Uterus (tissue), 3 donors: ENCODE measurements at regions not wholly inside any gene's neighbourhood (a gene's known extent, or its start where the extent isn't known, plus 50 kb on each side); places are given as distances from the start of the nearest gene placed in this dataset.

Experiments
- DNase-seq, 2 donors: peaks; one replicate each; pipeline ENCODE4 v3.0.0-alpha.2; 2019 to 2020
- H3K27ac ChIP-seq, 2 donors: fragments of 200-600 bp; sonication (generic); 1 replicate in 1 of 2; 2 replicates in 1 of 2; pipeline ENCODE4 v1.5.1; 2016 to 2018
- H3K27me3 ChIP-seq, 2 donors: fragments of 200-600 bp; sonication (generic); one replicate each; pipeline ENCODE4 v1.5.1; 2018 to 2019; ENCODE audit warnings: control low read depth in 1 of 2
- H3K36me3 ChIP-seq, 2 donors: fragments of 200-600 bp; sonication (generic); one replicate each; pipeline ENCODE4 v1.5.1; 2019; ENCODE audit warnings: control low read depth in 1 of 2
- H3K4me1 ChIP-seq, 2 donors: fragments of 200-600 bp; sonication (generic); one replicate each; pipeline ENCODE4 v1.5.1; 2018 to 2019; ENCODE audit warnings: control low read depth in 1 of 2
- H3K4me3 ChIP-seq, 2 donors: fragments of 200-600 bp; sonication (generic); 1 replicate in 1 of 2; 2 replicates in 1 of 2; pipeline ENCODE4 v1.5.1; 2018 to 2019; ENCODE audit warnings: mild to moderate bottlenecking in 1 of 2
- H3K9me3 ChIP-seq, 2 donors: fragments of 200-600 bp; sonication (generic); one replicate each; pipeline ENCODE4 v1.5.1; 2019; ENCODE audit warnings: control low read depth in 1 of 2
- POLR2A ChIP-seq, 2 donors: fragments of 450-650 bp; IDR thresholded peaks; one replicate each; pipeline ENCODE4 v1.6.1; 2016; ENCODE audit warnings: antibody characterized with exemption in 2 of 2, mild to moderate bottlenecking in 1 of 2, moderate library complexity in 1 of 2
- intact Hi-C: fragments of 100-400 bp; cut with DNase I; formaldehyde crosslinking; loops from one replicate; pipeline ENCODE4 v1.15.1; 2023; ENCODE audit warnings: low total_unique reads
- TF ChIP-seq, protein P1 (sequence below), 4 experiments: fragments of 200-600 bp in 2 of 4; fragments of 450-650 bp in 2 of 4; sonication (generic) in 2 of 4; IDR thresholded peaks; one replicate each; pipeline ENCODE4 v1.5.1; 2016 to 2019; ENCODE audit warnings: antibody characterized with exemption in 4 of 4, mild to moderate bottlenecking in 2 of 4, moderate library complexity in 1 of 4
- donor health status: DM: yes; HTN: yes; CAD: no.

GRCh38 chr3:193780397-193780796, 187.4 kb downstream of the OPA1 start:
- Histone ChIP-seq H3K4me1 (peaks cover 0 to 5% of the 10 kb centered on the region in 2 donors), H3K4me3 (no peak overlapping the region), H3K36me3 (no peaks in the 10 kb centered on the region), H3K9me3 (no peaks in the 10 kb centered on the region), H3K27me3 (no peaks in the 10 kb centered on the region), H3K27ac (peak overlapping the region in 1 of 2 donors; percentile 66)
- TF ChIP-seq POLR2A (IDR thresholded peaks at IDR 0.05) = no peak
- TF ChIP-seq, protein P1, sequence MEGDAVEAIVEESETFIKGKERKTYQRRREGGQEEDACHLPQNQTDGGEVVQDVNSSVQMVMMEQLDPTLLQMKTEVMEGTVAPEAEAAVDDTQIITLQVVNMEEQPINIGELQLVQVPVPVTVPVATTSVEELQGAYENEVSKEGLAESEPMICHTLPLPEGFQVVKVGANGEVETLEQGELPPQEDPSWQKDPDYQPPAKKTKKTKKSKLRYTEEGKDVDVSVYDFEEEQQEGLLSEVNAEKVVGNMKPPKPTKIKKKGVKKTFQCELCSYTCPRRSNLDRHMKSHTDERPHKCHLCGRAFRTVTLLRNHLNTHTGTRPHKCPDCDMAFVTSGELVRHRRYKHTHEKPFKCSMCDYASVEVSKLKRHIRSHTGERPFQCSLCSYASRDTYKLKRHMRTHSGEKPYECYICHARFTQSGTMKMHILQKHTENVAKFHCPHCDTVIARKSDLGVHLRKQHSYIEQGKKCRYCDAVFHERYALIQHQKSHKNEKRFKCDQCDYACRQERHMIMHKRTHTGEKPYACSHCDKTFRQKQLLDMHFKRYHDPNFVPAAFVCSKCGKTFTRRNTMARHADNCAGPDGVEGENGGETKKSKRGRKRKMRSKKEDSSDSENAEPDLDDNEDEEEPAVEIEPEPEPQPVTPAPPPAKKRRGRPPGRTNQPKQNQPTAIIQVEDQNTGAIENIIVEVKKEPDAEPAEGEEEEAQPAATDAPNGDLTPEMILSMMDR (IDR thresholded peaks at IDR 0.05) = no peak
- no peak for DNase-seq
- intact Hi-C loops = loop anchor here (2.0 to 10.0 kb wide), 2 partner anchors 354 to 532 kb away; partner anchors contain the start of gene HES1

GRCh38 chr3:193780810-193781478, 187.9 kb downstream of the OPA1 start:
- Histone ChIP-seq H3K27me3 (no peaks in the 10 kb centered on the region), H3K9me3 (no peaks in the 10 kb centered on the region), H3K4me3 (no peak overlapping the region), H3K27ac (peak overlapping the region in 1 of 2 donors; percentile 66), H3K36me3 (no peaks in the 10 kb centered on the region), H3K4me1 (peaks cover 0 to 5% of the 10 kb centered on the region in 2 donors)
- intact Hi-C loops = loop anchor here (2.0 to 10.0 kb wide), 2 partner anchors 354 to 532 kb away; partner anchors contain the start of gene HES1
- TF ChIP-seq, protein P1 (IDR thresholded peaks at IDR 0.05) = peak; percentile 70 to 87 (median 85)
- TF ChIP-seq POLR2A (IDR thresholded peaks at IDR 0.05) = peak in 1 of 2 donors; percentile 10
- DNase-seq = peak; percentile 90 to 92

- H3K4me3 ChIP-seq = no peak overlapping the region
- no peak overlapping the region for H3K27ac ChIP-seq
- H3K27me3 ChIP-seq = no peaks in the 10 kb centered on the region
- TF ChIP-seq, protein P1 (IDR thresholded peaks at IDR 0.05) = no peak
- no peak for TF ChIP-seq POLR2A (IDR thresholded peaks at IDR 0.05)
- no peak for DNase-seq
- no peaks in the 10 kb centered on the region for H3K9me3 ChIP-seq
- intact Hi-C loops = loop anchor here (10.0 kb wide), 1 partner anchor 353 kb away; the partner anchor contains the start of gene HES1
- H3K36me3 ChIP-seq = no peaks in the 10 kb centered on the region
- peaks cover 0 to 5% of the 10 kb centered on the region in 2 donors for H3K4me1 ChIP-seq
These were observed 189.3 kb downstream of the OPA1 start for GRCh38 chr3:193782276-193782647.

DNA sequence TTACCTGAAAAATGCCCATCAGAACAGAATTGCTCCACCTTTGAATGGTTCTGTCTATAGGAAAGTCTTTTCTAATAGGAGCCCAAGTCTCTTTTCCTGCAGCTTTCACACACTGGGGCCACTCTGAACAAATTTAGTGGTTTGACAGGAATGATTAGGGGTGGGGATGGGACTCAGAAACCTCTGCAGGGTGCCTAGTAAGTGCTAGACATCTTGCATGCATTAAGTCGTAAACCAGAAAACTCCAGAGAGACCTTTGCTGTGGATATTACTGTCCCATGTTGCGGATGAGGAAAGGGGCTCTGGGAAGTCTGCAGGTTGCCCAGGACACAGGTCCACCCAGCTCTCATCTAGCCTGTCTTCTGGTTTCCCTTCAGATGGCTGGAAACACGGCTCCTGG, 189.7 kb downstream of the OPA1 start:
- H3K9me3 ChIP-seq = no peaks in the 10 kb centered on the region
- H3K4me1 ChIP-seq = peaks cover 0 to 5% of the 10 kb centered on the region in 2 donors
- TF ChIP-seq, protein P1 (IDR thresholded peaks at IDR 0.05) = no peak
- no peak for TF ChIP-seq POLR2A (IDR thresholded peaks at IDR 0.05)
- no peaks in the 10 kb centered on the region for H3K36me3 ChIP-seq
- DNase-seq = no peak
- no peaks in the 10 kb centered on the region for H3K27me3 ChIP-seq
- H3K27ac ChIP-seq = no peak overlapping the region
- intact Hi-C loops = loop anchor here (10.0 kb wide), 1 partner anchor 352 kb away; the partner anchor contains the start of gene HES1
- no peak overlapping the region for H3K4me3 ChIP-seq

DNA sequence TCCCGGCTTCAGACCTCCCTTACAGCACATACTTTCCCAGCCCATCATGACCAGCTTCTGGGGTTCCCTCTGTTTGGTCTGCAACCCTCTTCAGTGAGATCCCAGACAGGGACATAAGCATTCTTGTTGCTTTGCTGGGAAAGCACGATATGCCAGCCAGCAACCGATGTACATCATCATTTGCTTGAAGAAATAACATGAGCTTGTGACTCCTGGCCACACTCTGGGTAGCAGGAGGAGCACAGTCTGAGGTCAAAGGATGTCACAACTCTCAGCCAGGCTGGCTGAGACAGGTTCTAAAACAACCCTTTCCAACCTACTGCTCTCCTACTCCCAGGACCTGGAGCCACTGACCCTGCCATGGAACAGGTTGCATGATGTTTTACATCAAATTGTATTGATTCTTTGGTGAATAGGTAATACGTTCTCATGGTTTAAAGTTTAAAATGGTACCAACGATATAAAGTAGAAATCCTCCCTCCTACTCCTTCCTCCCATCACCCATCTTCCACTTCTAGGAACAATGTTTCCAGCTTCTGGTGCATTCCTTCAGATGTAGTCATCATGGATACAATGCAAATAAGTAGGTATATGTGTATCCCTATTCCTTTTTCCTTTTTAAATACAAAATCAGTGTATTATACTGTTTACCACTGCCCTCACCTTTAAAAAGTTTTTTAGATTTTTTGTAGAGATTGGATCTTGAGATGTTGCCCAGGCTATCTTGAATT, 190.3 kb downstream of the OPA1 start:
- no peak overlapping the region for H3K4me3 ChIP-seq
- H3K36me3 ChIP-seq = no peaks in the 10 kb centered on the region
- intact Hi-C loops = loop anchor here (10.0 kb wide), 1 partner anchor 351 kb away; the partner anchor contains the start of gene HES1
- DNase-seq = no peak
- no peaks in the 10 kb centered on the region for H3K27me3 ChIP-seq
- TF ChIP-seq, protein P1 (IDR thresholded peaks at IDR 0.05) = no peak
- no peak for TF ChIP-seq POLR2A (IDR thresholded peaks at IDR 0.05)
- peaks cover 0 to 5% of the 10 kb centered on the region in 2 donors for H3K4me1 ChIP-seq
- H3K9me3 ChIP-seq = no peaks in the 10 kb centered on the region
- no peak overlapping the region for H3K27ac ChIP-seq
